Activated T-cell treated with anti-CD3 and anti-CD28 coated beads, Interleukin-2, amount 50 U/mL, for 24 hours (primary cell): ENCODE measurements at regions not wholly inside any gene's neighbourhood (a gene's known extent, or its start where the extent isn't known, plus 50 kb on each side); places are given as distances from the start of the nearest gene placed in this dataset.

Experiments
- DNase-seq: peaks from one replicate; pipeline ENCODE4 v3.0.0-alpha.2; 2020
- H3K27ac Mint-ChIP-seq: 2 replicates; pipeline ENCODE4 v1.8.0; 2020; ENCODE audit warnings: mild to moderate bottlenecking, mixed read lengths
- H3K27me3 Mint-ChIP-seq: 2 replicates; pipeline ENCODE4 v1.8.0; 2020; ENCODE audit warnings: mixed read lengths
- H3K36me3 Mint-ChIP-seq: 2 replicates; pipeline ENCODE4 v1.8.0; 2020; ENCODE audit warnings: low read depth, mixed read lengths
- H3K4me1 Mint-ChIP-seq: 2 replicates; pipeline ENCODE4 v1.8.0; 2020; ENCODE audit warnings: low read depth, mixed read lengths
- H3K4me3 Mint-ChIP-seq: 2 replicates; pipeline ENCODE4 v1.8.0; 2020; ENCODE audit warnings: mild to moderate bottlenecking, moderate library complexity, mixed read lengths
- H3K9me3 Mint-ChIP-seq: 2 replicates; pipeline ENCODE4 v1.8.0; 2020; ENCODE audit warnings: mixed read lengths

DNA sequence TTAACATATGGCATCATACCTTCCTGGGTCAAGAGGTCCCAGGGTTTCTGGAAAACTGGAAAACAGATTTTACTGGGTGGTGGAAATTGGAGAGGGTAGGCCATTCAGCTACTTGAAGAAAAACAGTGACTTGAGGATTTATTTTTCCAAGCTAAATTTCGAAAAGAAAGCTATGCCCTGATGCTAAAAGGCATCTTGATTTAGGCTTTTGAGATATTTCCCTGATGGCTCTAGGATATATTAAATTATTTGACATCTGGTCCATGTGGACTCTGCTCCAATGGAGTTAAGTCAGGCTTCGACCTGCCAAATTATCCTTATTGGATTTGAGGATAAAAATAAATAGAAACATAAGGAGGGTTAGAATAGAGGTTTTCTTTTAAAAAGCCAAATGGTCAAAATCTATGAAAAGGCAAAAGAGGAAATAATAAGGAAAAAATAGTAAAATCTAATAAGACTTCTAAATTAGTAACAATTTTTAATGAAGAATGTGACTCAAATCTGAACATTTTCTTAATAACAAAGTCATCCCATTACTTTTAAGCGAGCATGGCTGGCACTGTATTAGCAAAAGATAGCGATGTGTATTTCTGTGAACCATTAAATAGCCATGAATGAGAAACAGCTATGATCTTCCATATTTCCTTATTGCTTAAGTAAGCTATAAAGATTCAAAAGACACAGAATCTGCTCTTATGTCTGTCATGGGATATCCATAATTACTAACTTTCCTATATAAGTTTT lies 190.0 kb upstream of the MIR17HG start:
- Mint-ChIP-seq H3K4me1 (no peaks in the 10 kb centered on the region), H3K4me3 (no peak overlapping the region), H3K27ac (no peak overlapping the region), H3K9me3 (no peaks in the 10 kb centered on the region), H3K27me3 (peaks cover 14% of the 10 kb centered on the region), H3K36me3 (no peaks in the 10 kb centered on the region)
- DNase-seq: no peak

DNA sequence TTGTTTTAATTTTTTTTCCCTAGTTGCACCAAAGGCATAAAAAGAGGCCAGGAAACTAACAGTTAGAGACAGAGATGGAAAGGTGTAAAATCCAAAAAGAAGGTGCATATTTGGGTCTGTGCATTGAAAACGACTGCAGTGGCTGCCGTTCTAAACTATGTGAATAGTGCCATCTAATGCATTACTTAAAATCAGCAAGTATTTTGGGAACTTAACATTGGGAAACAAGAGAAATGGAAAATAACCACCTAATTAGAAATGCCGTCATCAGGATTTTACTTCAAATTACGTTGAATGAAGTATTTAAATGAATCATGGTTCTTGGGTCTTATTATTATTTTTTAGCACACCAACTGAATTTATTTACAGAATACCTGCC lies 189.5 kb upstream of the MIR17HG start:
- Mint-ChIP-seq H3K9me3 (no peaks in the 10 kb centered on the region), H3K4me3 (no peak overlapping the region)
- no peak for DNase-seq

DNA sequence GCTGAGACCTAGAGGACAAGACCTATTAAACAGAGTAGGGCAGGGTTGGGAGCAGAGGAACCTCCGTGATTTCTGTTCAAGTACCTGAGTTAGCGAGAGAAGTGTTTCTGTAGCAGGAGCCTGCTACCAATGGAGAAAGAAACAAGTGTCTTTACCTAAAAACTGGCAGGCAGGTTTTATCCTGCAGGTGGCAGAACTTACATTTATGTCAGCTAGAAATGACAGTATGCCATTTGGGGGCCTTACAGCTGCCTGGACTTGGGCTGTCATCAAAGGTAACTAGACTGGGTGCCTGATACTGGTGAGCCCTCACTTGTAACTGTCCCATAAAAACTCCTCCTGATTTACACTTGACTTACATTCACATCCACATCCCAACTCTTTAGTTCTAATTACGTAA lies 185.3 kb upstream of the MIR17HG start:
- H3K36me3 Mint-ChIP-seq: no peaks in the 10 kb centered on the region
- H3K4me3 Mint-ChIP-seq: no peak overlapping the region
- H3K9me3 Mint-ChIP-seq: no peaks in the 10 kb centered on the region
- H3K27ac Mint-ChIP-seq: no peak overlapping the region
- DNase-seq: no peak
- peaks cover 10% of the 10 kb centered on the region for H3K27me3 Mint-ChIP-seq
- H3K4me1 Mint-ChIP-seq: no peaks in the 10 kb centered on the region

More for the DNA sequence above, 189.5 kb upstream of the MIR17HG start:
- H3K27ac Mint-ChIP-seq: no peak overlapping the region
- H3K36me3 Mint-ChIP-seq: no peaks in the 10 kb centered on the region
- no peaks in the 10 kb centered on the region for H3K4me1 Mint-ChIP-seq
- peaks cover 14% of the 10 kb centered on the region for H3K27me3 Mint-ChIP-seq

DNA sequence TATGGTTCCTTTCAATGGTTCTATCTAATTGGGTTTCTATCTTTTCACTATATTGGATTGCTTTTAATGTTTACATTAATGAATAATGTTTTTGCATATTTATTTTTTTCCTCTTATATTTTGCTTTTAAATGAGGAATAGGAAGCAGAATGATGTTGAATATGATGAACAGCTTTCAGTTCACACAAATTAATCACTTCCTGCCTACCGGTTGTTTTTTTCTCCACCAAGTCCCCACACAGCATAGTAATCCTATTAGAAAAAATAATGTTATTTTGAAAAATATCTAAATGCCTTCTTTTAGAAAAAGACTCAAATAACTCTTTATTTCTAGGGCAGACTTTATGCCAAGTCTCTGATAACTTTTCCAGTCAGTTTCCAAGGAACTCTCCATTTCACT lies 184.9 kb upstream of the MIR17HG start:
- H3K27ac Mint-ChIP-seq: no peak overlapping the region
- H3K9me3 Mint-ChIP-seq: no peaks in the 10 kb centered on the region

GRCh38 chr13:91165758-91166157 lies 181.7 kb upstream of the MIR17HG start:
- DNase-seq: no peak
- Mint-ChIP-seq H3K27me3 (peaks cover 6% of the 10 kb centered on the region), H3K27ac (no peak overlapping the region), H3K9me3 (no peaks in the 10 kb centered on the region), H3K4me1 (no peaks in the 10 kb centered on the region), H3K36me3 (no peaks in the 10 kb centered on the region), H3K4me3 (no peak overlapping the region)

More for the DNA sequence above, 184.9 kb upstream of the MIR17HG start:
- H3K36me3 Mint-ChIP-seq: no peaks in the 10 kb centered on the region
- no peak for DNase-seq
- H3K27me3 Mint-ChIP-seq: peaks cover 10% of the 10 kb centered on the region
- H3K4me3 Mint-ChIP-seq: no peak overlapping the region
- no peaks in the 10 kb centered on the region for H3K4me1 Mint-ChIP-seq

GRCh38 chr13:91166714-91167511 lies 180.6 kb upstream of the MIR17HG start:
- Mint-ChIP-seq H3K9me3 (no peaks in the 10 kb centered on the region), H3K4me1 (no peaks in the 10 kb centered on the region), H3K4me3 (no peak overlapping the region), H3K27me3 (peaks cover 6% of the 10 kb centered on the region), H3K36me3 (no peaks in the 10 kb centered on the region), H3K27ac (no peak overlapping the region)
- DNase-seq: no peak

DNA sequence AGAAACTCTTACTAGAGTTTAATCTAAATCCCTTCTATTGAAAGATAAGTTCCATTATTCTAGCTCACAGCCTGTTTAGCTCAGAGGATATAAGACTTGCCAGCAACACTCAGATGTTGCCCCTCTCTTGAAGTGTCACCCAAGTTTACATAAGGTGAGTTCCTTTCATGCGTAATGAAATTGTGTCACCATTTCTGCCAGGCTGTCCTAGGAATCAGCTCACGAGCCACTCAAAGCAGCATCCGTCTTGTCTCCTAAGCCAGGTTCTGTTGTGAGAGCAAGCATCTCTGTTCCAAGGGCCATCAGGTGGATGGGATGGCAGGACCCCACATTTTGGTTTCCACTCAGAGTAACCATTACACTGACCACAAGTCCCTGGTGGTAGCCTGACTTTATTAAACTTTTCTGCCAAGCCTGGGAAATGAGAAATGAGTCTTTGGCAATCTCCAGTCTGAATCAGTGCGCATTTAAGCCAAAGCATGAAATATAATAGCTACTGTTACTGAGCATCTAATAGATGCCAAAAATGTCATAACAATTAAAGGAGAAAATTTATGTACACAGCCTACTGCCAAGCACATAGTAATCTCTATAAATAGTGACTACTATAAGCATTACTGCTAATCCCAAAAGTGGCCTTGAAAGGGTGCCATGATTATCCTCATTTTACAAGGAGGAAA lies 179.6 kb upstream of the MIR17HG start:
- H3K27me3 Mint-ChIP-seq: peaks cover 6% of the 10 kb centered on the region
- H3K4me1 Mint-ChIP-seq: no peaks in the 10 kb centered on the region
- H3K9me3 Mint-ChIP-seq: no peaks in the 10 kb centered on the region
- no peak overlapping the region for H3K27ac Mint-ChIP-seq
- no peak for DNase-seq
- no peaks in the 10 kb centered on the region for H3K36me3 Mint-ChIP-seq
- no peak overlapping the region for H3K4me3 Mint-ChIP-seq

DNA sequence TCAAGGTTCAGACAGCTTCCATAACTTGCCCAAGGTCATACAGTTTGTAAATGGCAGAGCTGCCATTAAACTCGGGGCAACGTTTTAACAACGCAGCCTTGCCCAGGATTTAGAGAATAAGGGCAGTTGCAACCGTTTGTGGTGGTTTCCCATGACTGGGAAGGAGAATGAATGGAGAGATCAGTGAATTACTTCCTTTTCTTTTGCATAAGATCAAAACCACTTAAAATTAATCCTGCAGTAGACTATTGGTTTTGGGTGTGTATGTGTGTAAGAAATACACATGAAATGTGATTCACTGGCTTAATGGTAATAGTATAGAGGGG lies 179.1 kb upstream of the MIR17HG start:
- no peak overlapping the region for H3K4me3 Mint-ChIP-seq
- H3K27me3 Mint-ChIP-seq: peaks cover 6% of the 10 kb centered on the region
- no peaks in the 10 kb centered on the region for H3K9me3 Mint-ChIP-seq
- H3K27ac Mint-ChIP-seq: no peak overlapping the region
- H3K4me1 Mint-ChIP-seq: no peaks in the 10 kb centered on the region
- DNase-seq: no peak
- H3K36me3 Mint-ChIP-seq: no peaks in the 10 kb centered on the region

DNA sequence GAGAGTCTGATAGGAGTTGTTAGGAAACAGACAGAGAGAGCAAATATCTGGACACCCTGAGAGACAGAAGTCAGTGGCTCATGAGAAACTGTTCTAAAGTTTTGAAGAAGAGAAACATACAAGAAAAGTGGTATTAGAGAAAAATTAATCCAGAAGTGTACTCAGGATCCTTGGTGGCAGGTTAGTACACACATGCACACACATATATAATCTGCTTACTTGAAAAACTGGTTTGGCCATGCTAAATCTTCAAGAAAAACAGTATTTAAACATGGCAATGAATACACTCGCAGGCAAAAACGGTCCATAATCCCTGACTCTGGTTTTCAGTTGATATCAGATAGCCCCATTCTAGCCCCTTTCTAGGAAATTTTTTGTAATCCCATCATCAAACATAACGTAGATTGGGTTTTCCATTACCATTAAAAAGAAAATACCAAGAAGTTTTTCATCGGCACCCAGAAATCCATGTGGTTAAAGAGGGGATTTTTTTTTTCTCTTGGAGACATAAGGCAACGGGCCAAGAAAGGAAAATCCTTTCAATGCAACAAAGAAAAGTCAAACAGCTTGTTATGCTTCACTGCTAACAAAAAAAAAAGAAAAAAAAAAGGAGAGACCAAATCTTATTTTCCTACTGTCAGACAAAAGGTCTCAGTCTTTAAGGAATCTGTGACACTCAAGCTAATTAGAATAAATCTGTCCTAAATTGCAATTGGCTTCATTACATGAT lies 178.0 kb upstream of the MIR17HG start:
- no peak overlapping the region for H3K27ac Mint-ChIP-seq
- H3K4me3 Mint-ChIP-seq: no peak overlapping the region
- peaks cover 11% of the 10 kb centered on the region for H3K27me3 Mint-ChIP-seq
- H3K4me1 Mint-ChIP-seq: no peaks in the 10 kb centered on the region
- H3K9me3 Mint-ChIP-seq: no peaks in the 10 kb centered on the region
- no peak for DNase-seq
- H3K36me3 Mint-ChIP-seq: no peaks in the 10 kb centered on the region

DNA sequence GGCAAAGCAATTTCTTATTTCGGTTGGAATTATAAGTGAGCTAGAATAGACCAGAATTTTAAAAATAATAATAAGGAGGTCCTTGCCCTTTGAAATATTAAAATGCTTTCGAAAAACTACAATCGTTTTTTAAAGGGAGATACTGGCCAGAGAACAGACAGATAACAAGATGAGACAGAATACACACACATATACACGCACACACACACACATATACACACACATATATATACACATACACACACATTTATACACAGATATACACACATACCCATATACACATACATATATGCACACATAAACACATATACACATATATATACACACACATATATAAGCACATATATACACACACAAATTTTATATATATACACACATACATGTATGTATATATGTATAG lies 175.3 kb upstream of the MIR17HG start:
- Mint-ChIP-seq H3K4me1 (peaks cover 2% of the 10 kb centered on the region), H3K9me3 (no peaks in the 10 kb centered on the region), H3K36me3 (no peaks in the 10 kb centered on the region), H3K27me3 (peaks cover 15% of the 10 kb centered on the region), H3K4me3 (no peak overlapping the region), H3K27ac (no peak overlapping the region)
- DNase-seq: no peak

DNA sequence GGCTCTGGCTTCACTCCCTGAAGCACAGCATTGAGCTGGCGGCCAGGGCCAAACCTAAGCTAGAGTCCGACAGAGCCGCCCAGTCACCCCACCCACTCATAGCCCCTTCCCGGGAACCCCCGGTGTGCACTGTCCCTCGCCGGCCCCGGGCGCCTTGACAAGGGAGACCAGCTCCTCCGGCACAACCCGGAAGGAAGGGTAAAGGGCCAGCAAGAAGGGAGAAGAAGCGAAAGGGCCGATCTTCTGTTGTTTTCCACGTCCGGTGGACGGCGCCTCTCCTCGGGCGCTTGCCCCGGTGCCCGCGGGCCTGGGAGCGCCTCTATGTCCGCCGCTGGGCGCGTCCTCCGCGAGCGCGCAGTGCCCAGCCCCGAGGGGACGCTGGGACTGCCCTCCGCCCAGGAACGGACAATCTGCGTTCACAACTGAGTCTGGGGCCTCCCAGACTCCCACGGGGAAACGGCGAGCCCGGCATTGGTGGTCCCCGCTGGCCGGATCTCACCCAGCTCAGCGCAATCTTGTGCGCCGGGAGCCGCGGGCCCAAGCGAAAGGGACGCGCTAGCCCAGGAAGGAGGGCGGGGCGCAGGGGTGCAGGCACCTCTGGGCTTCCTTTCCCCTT lies 172.5 kb upstream of the MIR17HG start:
- Mint-ChIP-seq H3K4me3 (no peak overlapping the region), H3K36me3 (no peaks in the 10 kb centered on the region), H3K4me1 (peaks cover 2% of the 10 kb centered on the region), H3K27me3 (peaks cover 18% of the 10 kb centered on the region), H3K9me3 (no peaks in the 10 kb centered on the region), H3K27ac (no peak overlapping the region)
- no peak for DNase-seq

DNA sequence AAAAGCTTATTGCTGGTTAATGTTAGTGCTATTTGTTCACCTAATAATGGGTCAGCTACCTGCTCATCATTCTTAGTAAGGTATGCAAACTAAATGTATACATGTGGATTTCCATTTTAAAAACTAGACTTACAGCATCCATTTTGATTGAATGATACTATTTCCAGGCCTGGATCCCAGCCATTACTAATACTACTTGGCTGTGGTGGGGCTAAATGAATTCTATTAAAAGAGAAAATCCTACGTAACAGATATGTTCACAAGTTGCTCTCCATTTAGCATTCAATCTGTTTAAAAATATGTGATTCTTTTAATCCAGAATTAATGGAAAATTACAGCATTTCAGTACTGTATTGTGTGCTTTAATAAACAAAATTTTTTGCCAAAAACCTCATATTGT lies 169.4 kb upstream of the MIR17HG start:
- H3K36me3 Mint-ChIP-seq: no peaks in the 10 kb centered on the region
- no peaks in the 10 kb centered on the region for H3K9me3 Mint-ChIP-seq
- peaks cover 2% of the 10 kb centered on the region for H3K4me1 Mint-ChIP-seq
- H3K27me3 Mint-ChIP-seq: peaks cover 18% of the 10 kb centered on the region
- H3K4me3 Mint-ChIP-seq: no peak overlapping the region
- no peak overlapping the region for H3K27ac Mint-ChIP-seq
- no peak for DNase-seq

GRCh38 chr13:91181892-91182291 lies 165.6 kb upstream of the MIR17HG start:
- Mint-ChIP-seq H3K27ac (no peak overlapping the region), H3K4me1 (no peaks in the 10 kb centered on the region), H3K36me3 (no peaks in the 10 kb centered on the region), H3K27me3 (peaks cover 3% of the 10 kb centered on the region), H3K9me3 (no peaks in the 10 kb centered on the region), H3K4me3 (no peak overlapping the region)
- DNase-seq: no peak

GRCh38 chr13:91184244-91184926 lies 163.1 kb upstream of the MIR17HG start:
- Mint-ChIP-seq H3K4me3 (no peak overlapping the region), H3K27ac (no peak overlapping the region), H3K9me3 (no peaks in the 10 kb centered on the region), H3K36me3 (no peaks in the 10 kb centered on the region), H3K4me1 (no peaks in the 10 kb centered on the region), H3K27me3 (no peaks in the 10 kb centered on the region)
- no peak for DNase-seq
